Lower leg skin (tissue), 4 donors: ENCODE measurements at regions not wholly inside any gene's neighbourhood (a gene's known extent, or its start where the extent isn't known, plus 50 kb on each side); places are given as distances from the start of the nearest gene placed in this dataset.

Experiments used
- DNase-seq, 2 donors: peaks; one replicate each; pipeline ENCODE4 v3.0.0-alpha.2; 2019; ENCODE audit warnings: low spot score in 2 of 2
- H3K4me3 ChIP-seq: fragments of 200-600 bp; sonication (generic); 2 replicates; pipeline ENCODE4 v1.5.1; 2017; ENCODE audit warnings: mild to moderate bottlenecking, low read depth; ENCODE audit not compliant: poor library complexity, severe bottlenecking
- POLR2A ChIP-seq, 2 donors: fragments of 450-650 bp; IDR thresholded peaks; one replicate each; pipeline ENCODE4 v1.6.1; 2016 to 2017; ENCODE audit warnings: antibody characterized with exemption in 2 of 2, mild to moderate bottlenecking in 1 of 2, moderate library complexity in 1 of 2
- WGBS, 2 donors: methylation state at CpG; one replicate each; pipeline ENCODE4 v1.1.5; 2018; 5-methylcytosine and 5-hydroxymethylcytosine counted together
- intact Hi-C: fragments of 100-400 bp; cut with DNase I; formaldehyde crosslinking; loops from one replicate; pipeline ENCODE4 v1.15.0; 2023; ENCODE audit warnings: low total_unique reads
- TF ChIP-seq, protein P1 (sequence below), 3 donors: fragments of 450-650 bp; IDR thresholded peaks; one replicate each; pipeline ENCODE4 v1.5.1; 2016; ENCODE audit warnings: antibody characterized with exemption in 3 of 3, mild to moderate bottlenecking in 3 of 3, moderate library complexity in 2 of 3

DNA sequence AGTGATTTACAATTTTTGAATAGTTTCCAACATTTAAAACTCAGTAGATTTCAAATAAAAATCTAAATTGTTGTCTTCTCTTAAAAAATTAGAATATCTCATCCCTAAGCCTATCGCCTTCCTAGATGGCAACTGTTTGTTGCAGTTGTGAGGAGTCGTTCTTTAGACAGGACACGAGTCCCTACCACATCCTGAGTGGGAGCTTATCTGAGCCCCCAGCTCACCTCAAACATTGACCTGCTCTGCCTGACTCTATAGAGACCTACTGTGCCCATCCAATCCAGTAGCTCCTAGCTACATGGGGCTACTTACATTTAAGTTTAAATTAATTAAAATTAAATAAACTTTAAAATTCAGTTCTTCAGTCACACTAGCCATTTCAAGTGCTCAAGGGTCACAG lies 434.7 kb downstream of the FOXO1 start:
- no peak for DNase-seq
- TF ChIP-seq, protein P1, sequence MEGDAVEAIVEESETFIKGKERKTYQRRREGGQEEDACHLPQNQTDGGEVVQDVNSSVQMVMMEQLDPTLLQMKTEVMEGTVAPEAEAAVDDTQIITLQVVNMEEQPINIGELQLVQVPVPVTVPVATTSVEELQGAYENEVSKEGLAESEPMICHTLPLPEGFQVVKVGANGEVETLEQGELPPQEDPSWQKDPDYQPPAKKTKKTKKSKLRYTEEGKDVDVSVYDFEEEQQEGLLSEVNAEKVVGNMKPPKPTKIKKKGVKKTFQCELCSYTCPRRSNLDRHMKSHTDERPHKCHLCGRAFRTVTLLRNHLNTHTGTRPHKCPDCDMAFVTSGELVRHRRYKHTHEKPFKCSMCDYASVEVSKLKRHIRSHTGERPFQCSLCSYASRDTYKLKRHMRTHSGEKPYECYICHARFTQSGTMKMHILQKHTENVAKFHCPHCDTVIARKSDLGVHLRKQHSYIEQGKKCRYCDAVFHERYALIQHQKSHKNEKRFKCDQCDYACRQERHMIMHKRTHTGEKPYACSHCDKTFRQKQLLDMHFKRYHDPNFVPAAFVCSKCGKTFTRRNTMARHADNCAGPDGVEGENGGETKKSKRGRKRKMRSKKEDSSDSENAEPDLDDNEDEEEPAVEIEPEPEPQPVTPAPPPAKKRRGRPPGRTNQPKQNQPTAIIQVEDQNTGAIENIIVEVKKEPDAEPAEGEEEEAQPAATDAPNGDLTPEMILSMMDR (IDR thresholded peaks at IDR 0.05), result no peak
- no peak for TF ChIP-seq POLR2A (IDR thresholded peaks at IDR 0.05)
- WGBS, 2 donors, result 79 to 93% methylated on average over 3 of the region's 3 CpGs
- intact Hi-C loops, result no loop called here
- no peak overlapping the region for H3K4me3 ChIP-seq

DNA sequence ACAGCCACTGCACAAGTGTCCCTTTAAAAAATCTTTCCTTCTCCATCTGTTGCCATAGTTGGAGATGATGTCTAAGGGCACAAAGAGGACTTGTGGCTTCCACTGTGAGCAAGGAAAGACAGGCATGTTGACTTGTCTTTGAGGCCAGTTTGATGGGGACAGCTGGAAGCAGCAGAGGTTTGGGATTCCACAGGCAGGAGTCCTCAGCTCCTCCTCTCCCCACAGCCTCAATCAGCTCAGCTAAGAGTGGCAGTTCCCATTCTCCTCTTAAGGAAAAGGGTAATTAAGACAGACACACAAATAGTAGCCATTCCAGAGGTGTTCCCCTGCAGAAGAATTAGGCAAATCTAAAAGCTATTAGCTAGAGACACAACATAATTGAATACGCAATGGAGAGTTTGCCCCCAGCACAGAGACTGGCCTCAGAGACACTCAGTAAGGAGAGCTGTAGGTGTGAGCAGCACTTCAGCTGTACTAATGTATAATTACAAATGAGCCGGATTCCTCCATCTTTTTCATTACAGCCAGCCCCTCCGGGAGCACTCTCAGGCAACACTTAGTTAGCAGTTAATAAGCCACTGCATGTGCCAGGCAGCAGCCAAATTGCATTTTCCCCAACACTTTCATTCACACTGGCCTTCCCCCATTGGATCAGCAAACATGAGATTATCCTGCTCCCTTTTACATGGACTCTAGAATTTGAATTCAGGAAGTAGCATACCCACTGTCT lies 434.0 kb downstream of the FOXO1 start:
- intact Hi-C loops, result no loop called here
- no peak overlapping the region for H3K4me3 ChIP-seq
- TF ChIP-seq POLR2A (IDR thresholded peaks at IDR 0.05), result no peak
- TF ChIP-seq, protein P1 (IDR thresholded peaks at IDR 0.05), result no peak
- 87 to 93% methylated on average over 3 of the region's 3 CpGs for WGBS, 2 donors
- no peak for DNase-seq

DNA sequence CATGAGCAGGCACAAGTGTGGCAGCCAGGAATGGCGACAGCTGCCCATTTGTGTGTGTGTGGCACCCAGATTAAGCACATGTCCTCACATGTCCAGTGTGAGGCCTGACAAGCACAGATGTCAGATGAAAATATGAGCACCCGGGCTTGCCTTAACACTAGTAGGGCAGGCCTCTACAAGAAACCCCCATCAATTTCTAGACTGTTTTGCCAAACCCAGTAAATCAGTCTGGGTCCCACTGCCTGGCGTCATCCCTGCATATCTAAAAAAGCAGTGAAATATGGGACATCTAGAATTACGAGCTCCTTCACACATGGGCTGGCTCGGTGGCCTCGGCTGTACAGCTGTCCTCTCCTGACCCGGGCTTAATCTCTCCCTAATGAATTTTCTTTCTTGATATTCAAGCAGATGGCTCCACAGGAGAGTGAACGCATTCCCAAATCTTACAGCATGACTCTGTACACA lies 432.7 kb downstream of the FOXO1 start:
- DNase-seq, result peak in 1 of 2 donors; percentile 48
- intact Hi-C loops, result no loop called here
- 37 to 39% methylated on average over 8 of the region's 8 CpGs for WGBS, 2 donors

DNA sequence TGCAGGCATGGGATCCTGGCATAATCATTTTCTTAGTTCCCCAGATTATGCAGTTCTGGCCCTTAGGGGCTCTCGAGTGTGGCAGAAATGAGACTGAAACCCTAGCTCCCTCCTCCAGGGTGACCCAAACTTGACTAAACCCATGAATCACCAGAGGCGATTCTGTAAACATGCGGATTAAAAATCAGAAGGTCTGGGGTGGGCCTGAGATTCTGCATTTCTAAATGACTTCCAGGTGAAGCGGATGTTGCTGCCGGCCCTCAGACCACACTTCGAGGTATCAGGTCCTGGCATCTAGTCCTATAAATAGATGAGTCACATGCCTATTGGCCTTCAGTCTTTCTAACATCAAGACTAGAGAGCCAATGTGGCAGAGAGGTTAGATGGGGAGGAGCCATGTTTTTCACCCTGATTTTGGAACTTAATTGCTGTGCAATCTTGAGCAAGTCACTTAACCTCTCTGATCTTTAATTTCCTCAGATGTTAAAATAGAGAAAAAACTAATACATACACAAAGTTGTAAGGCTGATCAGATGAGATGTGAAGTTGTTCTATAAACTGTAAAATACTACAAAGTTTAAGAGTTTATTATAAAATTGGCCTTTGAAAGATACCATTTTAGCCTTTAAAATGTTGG lies 431.2 kb downstream of the FOXO1 start:
- 77 to 81% methylated on average over 6 of the region's 6 CpGs for WGBS, 2 donors
- no peak overlapping the region for H3K4me3 ChIP-seq
- intact Hi-C loops, result no loop called here
- TF ChIP-seq, protein P1 (IDR thresholded peaks at IDR 0.05), result no peak
- no peak for TF ChIP-seq POLR2A (IDR thresholded peaks at IDR 0.05)
- no peak for DNase-seq

More for the DNA sequence above, 432.7 kb downstream of the FOXO1 start:
- TF ChIP-seq, protein P1 (IDR thresholded peaks at IDR 0.05), result no peak
- TF ChIP-seq POLR2A (IDR thresholded peaks at IDR 0.05), result no peak
- no peak overlapping the region for H3K4me3 ChIP-seq

DNA sequence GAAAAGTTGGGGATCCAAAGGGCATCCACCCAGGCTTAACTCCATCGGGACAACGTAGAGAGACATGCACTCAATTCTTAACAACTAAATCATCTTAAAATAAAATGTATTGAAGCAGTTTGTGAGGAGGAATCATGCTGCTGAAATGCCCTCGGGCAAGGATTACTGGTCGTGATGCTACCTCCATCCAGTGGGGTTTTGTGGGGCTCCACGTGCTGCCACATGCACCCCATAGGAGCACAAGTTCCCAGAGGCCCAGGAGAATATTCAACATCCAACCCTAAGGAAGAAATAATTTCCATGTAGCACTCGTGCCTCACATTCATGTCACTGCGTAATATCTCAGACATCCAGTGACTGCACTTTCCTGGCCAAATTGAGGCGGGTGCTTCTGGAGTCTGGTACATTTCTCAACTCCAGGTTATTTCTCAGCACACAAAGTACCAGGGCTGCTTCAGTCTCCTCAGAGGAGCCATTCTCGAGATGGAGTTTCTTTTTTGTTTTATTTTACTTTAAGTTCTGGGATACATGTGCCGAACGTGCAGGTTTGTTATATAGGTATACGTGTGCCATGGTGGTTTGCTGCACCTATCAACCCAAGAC lies 429.8 kb downstream of the FOXO1 start:
- intact Hi-C loops, result no loop called here
- no peak for TF ChIP-seq POLR2A (IDR thresholded peaks at IDR 0.05)
- TF ChIP-seq, protein P1 (IDR thresholded peaks at IDR 0.05), result no peak
- no peak overlapping the region for H3K4me3 ChIP-seq
- WGBS, 2 donors, result 40 to 44% methylated on average over 12 of the region's 12 CpGs
- peak; percentile 87 to 90 for DNase-seq
